Hematopoietic multipotent progenitor cell treated with erythropoietin and hydrocortisone succinate and interleukin-3 and kit ligand, for 17 days (in vitro differentiated cells): ENCODE measurements at regions not wholly inside any gene's neighbourhood (a gene's known extent, or its start where the extent isn't known, plus 50 kb on each side); places are given as distances from the start of the nearest gene placed in this dataset.
"Not testable (repeated sequence)": the region's sequence is repeated elsewhere in the genome, so short reads cannot be mapped to it uniquely, and the experiment has no call there.

ENCODE experiments used
- DNase-seq: peaks from one replicate; pipeline ENCODE4 v3.0.0-alpha.2; 2015; ENCODE audit warnings: low spot score

DNA sequence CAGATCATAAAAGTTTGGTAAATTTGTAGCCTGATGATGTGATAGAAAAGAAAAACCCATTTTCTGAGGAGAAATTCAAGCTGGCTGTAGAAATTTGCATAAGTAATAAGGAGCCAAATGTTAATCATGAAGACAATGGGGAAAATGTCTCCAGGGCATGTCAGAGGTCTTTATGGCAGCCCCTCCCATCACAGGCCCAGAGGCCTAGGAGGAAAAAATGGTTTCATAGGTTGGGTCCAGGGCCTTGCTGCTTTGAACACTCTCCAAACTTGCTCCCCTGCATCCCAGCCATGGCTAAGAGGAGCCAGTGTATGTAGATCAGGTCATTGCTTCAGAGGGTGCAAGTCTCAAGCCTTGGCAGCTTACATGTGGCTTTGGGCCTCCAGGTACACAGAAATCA is 903.9 kb upstream of the ADAMTS5 start:
- not testable (repeated sequence) for DNase-seq

DNA sequence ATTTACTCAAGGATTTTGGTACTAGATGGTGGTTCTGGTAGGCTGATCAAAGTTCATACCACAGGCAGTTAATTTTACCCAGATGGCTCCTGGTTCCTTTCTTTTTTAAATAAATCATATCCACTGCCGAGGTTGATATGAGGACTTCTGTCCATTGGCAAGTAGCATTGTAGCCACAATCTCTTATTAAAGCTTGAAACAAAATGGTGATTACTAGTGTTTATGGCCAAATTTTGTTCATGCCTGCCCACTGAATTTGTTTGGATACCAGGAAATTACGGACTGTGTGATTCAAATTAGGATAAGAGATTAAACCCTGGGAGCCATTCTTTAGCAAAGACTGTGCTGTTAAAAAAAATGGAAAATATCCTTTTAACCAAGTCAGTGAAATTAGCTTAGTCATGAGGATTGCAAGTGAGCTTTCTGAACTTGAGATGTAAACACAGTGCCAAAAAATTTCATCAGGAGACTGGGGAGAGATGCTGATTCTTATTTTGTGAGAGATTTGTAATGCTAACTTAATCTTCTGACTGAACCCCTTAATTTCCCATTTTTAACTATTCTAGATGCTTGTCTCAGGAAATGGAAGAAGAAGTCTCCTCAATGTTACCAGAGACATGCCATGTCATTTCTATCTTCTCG is 893.5 kb upstream of the ADAMTS5 start:
- not testable (repeated sequence) for DNase-seq

DNA sequence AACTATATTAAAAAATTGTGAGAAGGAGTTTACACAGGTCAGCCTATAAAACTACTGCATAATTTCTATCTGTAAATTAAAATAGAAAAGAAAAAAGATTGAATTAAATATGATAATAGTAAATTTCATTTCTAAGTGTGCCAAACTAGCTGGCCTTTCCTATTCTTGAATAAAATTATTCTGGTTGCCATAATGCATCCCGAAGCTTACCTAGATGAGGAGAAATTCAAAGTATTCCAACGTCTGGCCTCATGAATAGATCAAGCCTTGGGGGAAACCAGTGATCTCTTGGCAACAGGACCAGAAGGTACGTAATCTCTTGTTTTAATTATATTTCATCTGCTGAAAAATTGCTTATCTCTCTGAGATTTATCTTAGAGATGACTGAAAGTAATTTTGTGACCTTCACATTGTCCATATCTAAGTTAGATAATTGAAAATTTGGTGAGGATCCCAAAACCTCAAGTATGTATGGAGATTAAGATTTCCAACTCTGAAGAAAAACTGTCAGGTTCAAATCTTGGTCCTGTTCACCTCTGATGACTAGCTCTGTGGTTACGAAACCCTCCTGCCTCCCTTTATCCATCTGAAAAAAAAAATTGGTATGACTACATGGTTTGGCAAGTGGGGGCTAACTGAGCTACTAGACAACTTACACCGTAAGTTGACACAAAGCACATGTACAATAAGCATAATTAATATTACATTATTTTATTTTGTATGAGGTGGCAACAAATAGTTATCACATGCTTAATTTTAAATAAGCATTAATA is 891.4 kb upstream of the ADAMTS5 start:
- not testable (repeated sequence) for DNase-seq

DNA sequence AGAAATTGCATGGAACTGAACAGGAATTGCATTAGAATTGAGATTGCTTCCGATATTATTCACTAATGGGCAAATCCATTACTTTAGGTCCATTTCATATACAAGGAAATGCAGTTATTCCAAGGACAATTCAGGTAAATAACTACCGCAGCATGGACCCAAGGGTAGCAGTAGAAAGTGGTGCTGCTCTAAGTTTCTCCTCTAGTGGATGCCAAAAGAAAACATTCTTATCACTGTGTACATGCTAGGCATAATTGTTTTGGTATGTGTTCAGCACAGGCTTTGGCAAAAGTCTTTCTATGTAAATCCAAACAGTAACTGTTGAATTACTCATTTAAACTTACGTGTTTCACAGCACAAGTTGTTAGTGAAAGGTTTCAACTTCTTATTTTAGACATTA is 890.1 kb upstream of the ADAMTS5 start:
- DNase-seq: not testable (repeated sequence)

DNA sequence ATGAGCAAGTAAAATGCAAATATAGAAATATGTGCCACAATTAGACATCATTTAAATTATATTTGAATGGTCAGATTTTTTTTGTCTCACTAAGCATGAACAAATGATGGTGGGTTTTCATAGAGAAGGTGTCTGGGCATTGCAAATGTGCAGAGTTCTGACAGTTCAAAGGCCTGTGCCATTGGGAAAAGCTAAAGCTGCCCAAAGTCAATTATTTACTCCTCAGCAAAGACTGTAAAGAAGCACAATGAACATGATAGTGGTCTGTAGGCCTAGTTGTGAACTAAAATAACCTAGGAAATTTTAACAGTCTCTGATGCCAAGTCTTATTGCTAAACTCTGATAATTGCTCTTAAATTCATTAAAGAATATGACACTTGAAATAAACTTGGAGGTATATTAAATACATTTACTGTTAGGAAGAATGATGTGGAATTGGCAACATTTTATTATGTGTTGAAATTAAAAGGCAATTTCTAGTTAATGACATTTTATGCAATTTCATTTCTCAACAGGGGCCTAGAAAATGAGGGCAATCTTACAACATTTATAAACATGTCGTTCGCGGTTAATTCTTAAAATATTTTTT is 874.3 kb upstream of the ADAMTS5 start:
- DNase-seq: no peak

DNA sequence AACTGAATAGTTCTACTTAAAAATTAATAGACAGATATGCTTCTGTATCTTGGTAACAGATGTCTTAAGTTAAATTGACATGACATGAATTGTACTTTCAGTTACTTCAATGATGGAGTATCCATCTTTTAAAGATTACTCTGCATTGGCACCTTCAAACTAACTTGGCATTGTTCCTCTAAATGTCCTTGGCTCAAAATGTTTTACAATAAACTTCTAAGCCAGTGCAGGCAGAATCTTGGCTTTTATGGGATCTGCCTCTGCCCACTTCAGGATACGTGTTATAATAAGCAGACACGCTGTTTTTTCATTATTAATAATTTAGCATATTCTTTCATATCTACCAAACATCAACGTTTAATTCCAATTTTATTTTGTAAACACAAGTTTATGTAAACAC is 873.4 kb upstream of the ADAMTS5 start:
- DNase-seq: no peak

DNA sequence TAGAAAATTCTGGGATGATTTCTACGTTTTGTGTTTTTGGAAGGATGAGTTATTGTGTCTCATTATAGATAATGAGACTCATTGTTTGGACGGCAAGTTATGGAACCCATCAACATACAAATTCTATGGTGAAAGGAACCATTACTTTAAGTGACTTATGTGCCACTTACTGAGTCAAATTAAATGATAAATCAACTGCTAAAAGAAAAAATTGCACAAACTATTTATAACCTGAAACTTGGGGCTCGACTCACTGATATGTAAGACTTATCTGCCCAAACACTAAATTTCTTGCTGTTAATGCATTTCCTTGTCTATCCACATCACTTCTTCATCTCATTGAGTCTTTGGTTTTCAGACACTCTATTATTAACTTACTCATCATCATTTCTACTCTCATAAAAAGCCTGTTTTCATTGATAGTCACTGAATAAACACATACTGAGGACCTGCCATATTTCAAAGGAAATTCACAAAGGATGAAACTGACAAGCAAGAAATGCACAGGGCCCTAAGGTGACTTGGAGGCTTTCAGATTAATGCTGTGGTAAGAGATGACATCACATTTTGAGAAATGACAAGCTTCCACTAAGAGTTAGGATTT is 872.7 kb upstream of the ADAMTS5 start:
- no peak for DNase-seq

DNA sequence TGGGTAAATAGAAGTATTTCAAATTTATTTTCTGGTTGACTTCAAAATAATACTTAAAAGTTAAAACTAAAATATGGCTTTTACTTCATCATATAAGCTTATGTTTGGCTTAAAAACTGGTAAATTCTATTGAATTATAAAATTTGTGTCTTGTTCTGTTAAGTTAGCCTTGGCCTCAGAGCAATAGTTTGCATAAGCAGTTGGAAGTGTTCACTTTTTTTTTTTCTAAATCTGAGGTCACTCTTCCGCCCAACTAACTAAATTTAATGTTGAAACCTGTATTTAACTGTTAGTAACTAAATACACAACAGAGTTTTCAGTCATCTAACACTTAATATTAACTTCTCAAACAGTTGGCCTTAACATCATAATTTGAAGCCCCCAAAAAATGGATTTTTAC is 871.7 kb upstream of the ADAMTS5 start:
- no peak for DNase-seq

DNA sequence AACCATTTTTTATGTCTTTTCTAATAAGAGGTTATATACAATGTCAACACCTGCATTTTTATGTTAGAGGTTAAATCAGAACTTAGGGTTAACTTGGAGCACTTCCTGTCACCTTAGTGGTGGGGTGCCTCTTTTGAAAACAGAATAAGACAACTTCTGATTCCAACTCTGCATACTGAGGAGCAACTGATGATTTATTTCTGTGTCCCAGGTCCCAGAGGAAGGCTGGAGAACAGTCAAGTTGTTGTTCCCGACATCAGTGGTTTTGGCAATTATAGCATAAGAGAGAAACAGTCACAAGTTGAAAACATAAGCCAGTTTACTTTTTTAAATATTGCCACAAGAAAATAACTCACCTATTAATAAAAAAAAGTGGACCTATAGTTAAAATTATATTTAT is 871.0 kb upstream of the ADAMTS5 start:
- DNase-seq: no peak

DNA sequence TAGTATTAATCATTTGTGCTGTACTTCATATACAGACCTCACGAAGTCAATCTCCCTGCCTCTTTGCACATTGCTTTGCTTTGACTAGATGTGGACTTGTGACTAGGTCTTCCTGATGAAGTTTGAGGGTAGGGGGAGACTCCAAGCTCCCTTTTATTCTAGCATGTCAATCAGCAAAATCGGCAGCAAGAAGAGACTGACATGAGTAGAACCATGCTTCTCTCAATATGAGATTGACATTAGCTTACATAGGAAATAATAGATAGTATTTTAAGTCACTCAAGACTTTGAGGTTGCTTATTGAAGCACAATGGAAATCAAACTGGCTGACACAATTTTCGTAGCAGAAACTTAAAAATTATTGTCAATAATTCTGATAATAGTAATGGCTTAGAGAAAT is 866.4 kb upstream of the ADAMTS5 start:
- DNase-seq: no peak

DNA sequence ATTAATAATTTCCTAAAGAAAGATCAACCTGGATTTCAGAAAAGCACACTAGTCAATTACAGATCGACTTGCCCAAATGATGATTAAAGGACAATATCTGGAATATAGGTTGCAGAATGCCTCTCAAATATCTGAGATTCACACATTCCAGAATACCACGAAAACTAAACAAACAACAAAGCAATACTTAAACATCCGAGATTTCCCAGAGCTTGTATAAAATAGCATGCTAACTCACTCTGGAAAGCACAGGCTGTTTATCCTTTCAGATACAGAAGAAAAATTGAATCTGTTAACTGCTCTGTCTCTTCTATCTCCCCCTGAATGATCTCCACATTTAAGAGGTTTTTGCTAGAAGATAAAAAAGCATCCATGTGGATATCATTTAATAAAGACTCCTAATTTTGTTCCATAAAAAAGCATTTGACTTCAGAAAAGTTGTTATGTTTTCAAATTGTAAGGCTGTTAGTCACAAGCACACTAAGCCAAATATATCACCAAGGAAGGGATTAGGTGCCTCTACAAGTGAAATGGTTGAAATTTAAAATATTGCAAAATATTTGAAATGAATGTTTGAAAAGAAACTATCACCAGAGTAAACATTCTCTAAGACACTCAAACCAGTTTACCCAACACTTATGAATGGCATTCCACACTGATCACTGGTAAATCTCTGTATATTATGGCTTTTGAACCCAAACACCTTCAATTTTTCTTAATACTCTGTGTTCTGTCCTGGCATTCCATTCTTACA is 865.1 kb upstream of the ADAMTS5 start:
- no peak for DNase-seq

DNA sequence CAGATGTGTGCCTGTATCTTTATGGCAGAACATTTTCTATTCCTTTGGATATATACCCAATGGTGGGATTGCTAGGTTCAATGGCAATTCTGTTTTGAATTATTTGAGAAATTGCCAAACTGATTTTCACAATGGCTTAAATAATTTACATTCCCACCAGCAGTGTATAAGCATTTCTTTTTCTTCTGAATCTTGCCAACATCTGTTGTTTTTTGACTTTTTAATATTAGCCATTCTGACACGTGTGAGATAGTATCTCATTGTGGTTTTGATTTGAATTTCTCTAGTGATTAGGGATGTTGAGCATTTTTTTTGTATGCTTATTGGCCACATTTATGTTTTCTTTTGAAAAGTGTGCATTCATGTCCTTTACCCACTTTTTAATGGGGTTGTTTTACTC is 864.3 kb upstream of the ADAMTS5 start:
- no peak for DNase-seq

DNA sequence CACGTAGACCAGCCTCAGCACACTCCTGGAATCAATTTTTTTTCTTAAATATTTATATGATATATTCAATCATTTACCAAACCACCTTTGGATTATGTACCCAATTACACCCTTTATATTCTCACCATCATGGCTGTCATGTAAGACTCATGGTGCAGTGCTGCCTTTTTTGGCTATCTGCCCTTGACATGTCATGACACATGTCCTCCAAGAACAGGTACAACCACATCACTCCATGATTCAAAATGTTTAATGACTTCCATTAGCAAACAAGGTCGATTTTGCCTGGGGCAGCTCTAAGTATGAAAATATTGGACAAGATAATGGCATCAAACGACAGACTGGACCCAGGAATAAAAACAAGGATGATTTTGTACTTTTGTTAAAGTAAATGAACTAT is 861.1 kb upstream of the ADAMTS5 start:
- DNase-seq: no peak

DNA sequence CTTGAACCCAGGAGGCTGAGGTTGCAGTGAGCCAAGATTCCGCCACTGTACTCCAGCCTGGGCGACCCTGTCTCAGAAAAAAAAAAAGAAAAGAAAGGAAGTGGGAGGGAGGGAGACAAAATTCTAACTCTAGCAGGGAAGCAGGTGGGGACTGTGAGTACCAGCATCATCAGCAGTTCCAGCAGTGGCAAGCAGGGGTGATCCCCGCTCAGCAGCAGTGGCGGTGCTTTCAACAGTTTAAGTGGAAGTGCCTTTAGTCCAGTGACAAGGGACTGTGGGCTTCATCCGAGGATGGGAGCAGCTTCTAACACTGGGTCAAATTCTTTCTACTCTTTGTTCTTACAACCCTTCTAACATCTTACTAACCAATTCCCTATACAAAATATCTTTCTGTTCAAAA is 858.1 kb upstream of the ADAMTS5 start:
- no peak for DNase-seq

DNA sequence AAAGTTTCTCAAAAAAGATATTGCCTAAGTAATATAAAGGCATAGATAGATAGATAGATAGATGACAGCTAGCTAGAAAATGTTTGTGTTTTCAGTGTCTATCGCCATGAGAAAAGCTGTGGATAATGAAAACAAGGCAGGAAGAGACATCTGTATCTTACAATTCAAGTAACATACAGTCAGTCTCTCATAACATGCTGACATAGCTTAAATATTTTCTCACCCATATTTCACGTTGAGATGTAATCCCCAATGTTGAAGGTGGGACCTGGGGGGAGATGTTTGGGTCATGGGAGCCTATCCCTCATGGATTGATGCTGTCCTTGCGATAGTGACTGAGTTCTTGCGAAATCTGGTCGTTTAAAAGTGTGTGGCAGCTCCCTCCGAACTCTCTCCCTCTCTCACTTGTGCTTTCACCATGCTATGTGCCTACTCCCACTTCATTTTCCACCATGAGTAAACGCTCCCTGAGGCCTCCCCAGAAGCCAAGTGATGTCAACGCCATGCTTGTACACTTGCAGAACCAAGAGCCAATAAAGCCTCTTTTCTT is 856.8 kb upstream of the ADAMTS5 start:
- no peak for DNase-seq

DNA sequence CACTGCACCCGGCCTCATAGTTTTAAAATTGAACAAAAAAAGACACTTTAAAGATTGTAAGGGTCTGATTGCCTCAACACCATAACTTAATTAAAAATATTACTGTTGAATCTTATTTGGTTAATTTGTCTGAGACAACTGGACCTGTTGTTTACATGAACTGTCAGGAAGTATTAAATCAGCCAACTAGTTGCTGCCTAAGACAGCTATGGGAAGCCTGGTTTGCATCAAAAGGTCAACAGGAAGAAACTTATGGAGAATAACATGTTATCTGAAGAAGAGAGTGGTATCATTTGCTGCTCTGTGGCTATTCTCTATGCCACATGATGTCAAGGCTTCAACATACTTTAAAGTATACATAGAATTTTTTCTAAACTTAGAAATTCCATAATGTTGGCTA is 853.5 kb upstream of the ADAMTS5 start:
- no peak for DNase-seq

DNA sequence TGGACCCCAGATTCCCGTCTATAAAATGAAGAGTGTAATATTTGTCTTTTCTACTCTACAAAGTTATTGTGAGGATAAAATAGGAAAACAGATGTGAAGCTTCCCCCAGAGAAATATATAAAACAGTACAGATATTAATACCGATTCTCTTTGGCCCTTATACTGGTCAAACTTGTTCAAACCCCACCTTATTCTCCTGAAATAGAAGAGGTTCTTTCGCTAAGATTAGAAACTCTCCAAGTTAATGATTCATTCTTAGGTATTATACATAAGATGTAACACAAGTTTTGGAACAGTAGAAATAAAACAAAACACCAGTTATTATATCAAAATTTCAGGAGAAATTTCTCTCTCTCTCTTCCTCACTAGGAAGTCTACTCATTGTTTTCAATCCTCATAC is 852.4 kb upstream of the ADAMTS5 start:
- no peak for DNase-seq

DNA sequence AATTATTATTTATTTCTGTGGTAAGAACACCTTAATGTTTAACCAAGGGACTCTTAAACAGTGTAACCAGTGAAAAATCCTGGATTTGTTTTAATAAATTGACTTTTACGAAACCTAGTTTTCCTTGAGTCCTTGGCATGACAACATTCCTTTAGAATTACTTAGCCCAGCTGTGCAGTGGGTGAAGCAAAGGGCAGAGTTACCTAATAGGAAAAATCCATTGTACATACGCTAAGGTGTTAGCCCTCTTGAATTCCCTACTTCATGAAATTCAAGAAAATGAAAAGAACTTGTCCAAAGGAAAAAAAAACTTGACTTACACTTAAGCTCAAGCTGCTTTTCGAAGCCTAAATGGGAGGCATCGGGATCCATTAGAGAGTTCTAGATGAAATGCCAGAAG is 852.0 kb upstream of the ADAMTS5 start:
- DNase-seq: no peak

DNA sequence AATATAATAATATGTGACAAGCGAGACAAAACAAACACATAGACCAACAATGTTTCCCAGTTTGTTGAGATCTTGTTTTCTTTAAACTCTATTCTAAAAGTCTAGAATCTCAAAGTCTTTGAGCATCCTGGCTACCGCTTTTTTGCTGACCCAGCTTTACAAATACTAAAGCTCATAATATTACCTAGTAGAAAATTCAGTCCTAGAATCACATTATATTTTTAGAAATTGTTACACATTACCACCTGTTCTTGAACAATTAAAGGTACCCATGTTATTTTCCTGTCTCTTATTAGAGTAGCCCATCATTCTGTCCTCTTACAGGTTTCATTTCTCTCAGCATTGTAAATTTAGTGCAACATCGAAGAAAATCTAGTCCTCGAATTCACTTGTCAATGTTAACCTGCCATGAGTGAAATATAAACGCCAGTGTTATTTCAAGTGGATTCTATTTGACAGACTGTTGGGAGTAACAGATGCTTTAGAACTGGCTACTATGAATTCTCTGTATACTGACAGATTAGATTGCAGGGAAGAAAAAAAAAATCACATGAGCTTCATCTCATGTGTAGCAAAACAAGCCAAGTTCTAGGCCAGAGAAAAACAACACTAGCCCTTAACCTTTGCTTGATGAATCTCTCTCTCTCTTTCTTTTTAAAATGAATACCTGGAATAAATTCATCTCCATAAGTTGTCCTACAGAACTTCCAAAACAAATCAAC is 851.2 kb upstream of the ADAMTS5 start:
- DNase-seq: no peak

DNA sequence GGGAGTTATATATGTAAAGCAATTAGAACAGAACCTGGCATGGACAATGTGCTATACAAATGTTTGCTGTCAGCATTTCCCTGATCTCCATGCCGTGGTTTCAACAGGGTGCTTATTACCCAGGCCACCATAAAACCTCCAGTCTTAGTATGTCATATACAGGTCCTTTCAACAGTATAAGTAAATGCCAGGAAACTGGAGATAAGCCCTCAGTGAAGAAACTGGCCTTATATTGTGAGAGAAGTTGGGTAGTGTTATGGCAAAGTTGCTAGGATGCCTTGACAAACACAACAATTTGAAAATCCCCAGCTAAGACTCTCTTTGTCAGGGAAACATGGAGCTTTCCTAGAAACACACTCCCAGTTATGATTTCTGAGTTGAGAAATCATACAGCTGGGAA is 850.2 kb upstream of the ADAMTS5 start:
- DNase-seq: no peak

DNA sequence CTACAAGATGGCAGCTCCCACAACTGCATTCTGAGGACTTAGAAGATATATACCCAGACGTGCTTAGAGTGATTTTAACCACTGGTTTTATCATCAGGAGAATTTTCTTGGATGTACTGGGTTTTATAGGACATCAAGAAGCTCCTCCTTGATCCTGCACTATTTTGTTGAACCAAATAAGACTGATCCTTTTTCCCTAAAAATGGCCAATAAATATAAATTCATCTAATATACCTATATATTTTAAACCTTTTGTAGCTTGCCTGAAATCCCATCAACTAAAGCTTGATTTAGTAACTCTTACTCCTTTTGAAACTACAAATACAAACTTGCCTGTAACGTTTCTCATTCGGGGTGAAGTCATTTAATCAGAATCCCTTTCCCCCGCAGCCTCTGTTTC is 849.4 kb upstream of the ADAMTS5 start:
- DNase-seq: no peak
